Gastroesophageal sphincter (tissue), 4 donors: ENCODE measurements at regions not wholly inside any gene's neighbourhood (a gene's known extent, or its start where the extent isn't known, plus 50 kb on each side); places are given as distances from the start of the nearest gene placed in this dataset.

Experiments
- ATAC-seq: fragments of 150-250 bp; one replicate; pipeline ENCODE4 v1.9.1; 2016; ENCODE audit warnings: mild to moderate bottlenecking, moderate library complexity
- H3K27ac ChIP-seq, 4 donors: fragments of 200-600 bp; sonication (generic) in 3 of 4; 1 replicate in 3 of 4; 2 replicates in 1 of 4; pipeline ENCODE4 v1.5.1; 2016 to 2019
- H3K27me3 ChIP-seq: fragments of 200-600 bp; sonication (generic); one replicate; pipeline ENCODE4 v1.5.1; 2019
- H3K36me3 ChIP-seq, 2 donors: fragments of 200-600 bp; sonication (generic); one replicate each; pipeline ENCODE4 v1.5.1; 2019; ENCODE audit warnings: control low read depth in 1 of 2
- H3K4me1 ChIP-seq, 3 donors: fragments of 200-600 bp; sonication (generic); 1 replicate in 2 of 3; 2 replicates in 1 of 3; pipeline ENCODE4 v1.5.1; 2016 to 2019; ENCODE audit warnings: control low read depth in 2 of 3
- H3K4me3 ChIP-seq, 2 donors: fragments of 200-600 bp; sonication (generic); one replicate each; pipeline ENCODE4 v1.5.1; 2019; ENCODE audit warnings: mild to moderate bottlenecking in 1 of 2, moderate library complexity in 1 of 2
- H3K9me3 ChIP-seq, 3 donors: fragments of 200-600 bp; sonication (generic); one replicate each; pipeline ENCODE4 v1.5.1; 2017 to 2019; ENCODE audit warnings: control low read depth in 2 of 3
- EP300 ChIP-seq: sonication (generic); formaldehyde crosslinking; IDR thresholded peaks from one replicate; pipeline ENCODE4 v1.6.1; 2017; ENCODE audit warnings: antibody characterized with exemption, mild to moderate bottlenecking
- POLR2A ChIP-seq, 2 donors: fragments of 450-650 bp; IDR thresholded peaks; one replicate each; pipeline ENCODE4 v1.6.1; 2017; ENCODE audit warnings: antibody characterized with exemption in 2 of 2, mild to moderate bottlenecking in 2 of 2, moderate library complexity in 1 of 2
- POLR2AphosphoS5 ChIP-seq: sonication (generic); formaldehyde crosslinking; IDR thresholded peaks from one replicate; pipeline ENCODE4 v1.6.1; 2017; ENCODE audit warnings: antibody characterized with exemption
- WGBS, 2 donors: methylation state at CpG; one replicate each; pipeline ENCODE4 v1.1.5; 2018; ENCODE audit warnings: low coverage in 1 of 2; 5-methylcytosine and 5-hydroxymethylcytosine counted together
- TF ChIP-seq, protein P1 (sequence below), 4 experiments: fragments of 200-600 bp in 2 of 4; fragments of 450-650 bp in 2 of 4; sonication (generic) in 1 of 4; IDR thresholded peaks; one replicate each; pipeline ENCODE4 v1.5.1; 2017 to 2019; ENCODE audit warnings: antibody characterized with exemption in 4 of 4, mild to moderate bottlenecking in 2 of 4, moderate library complexity in 2 of 4

DNA sequence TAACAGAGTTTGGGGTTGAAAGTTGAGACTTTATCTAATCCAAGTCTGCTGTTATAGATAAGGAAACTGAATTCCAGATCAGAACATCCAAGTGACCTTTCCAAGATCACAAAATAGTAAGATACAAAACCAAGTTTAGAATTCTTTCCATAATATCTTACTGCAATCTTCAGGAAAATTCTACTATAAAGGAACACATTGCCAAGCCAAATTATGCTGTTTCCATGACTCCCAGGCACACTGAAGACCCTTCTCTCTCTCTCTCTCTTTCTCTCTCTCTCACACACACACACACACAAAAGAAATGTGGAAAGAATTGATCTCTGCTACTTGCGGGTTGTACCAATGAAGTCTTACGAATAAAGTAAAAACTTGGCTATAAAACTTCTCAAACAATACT is 398.4 kb downstream of the METTL4 start:
- no peaks in the 10 kb centered on the region for H3K9me3 ChIP-seq
- TF ChIP-seq EP300 (no peak), POLR2AphosphoS5 (no peak), POLR2A (IDR thresholded peaks at IDR 0.05) (no peak)
- TF ChIP-seq, protein P1, sequence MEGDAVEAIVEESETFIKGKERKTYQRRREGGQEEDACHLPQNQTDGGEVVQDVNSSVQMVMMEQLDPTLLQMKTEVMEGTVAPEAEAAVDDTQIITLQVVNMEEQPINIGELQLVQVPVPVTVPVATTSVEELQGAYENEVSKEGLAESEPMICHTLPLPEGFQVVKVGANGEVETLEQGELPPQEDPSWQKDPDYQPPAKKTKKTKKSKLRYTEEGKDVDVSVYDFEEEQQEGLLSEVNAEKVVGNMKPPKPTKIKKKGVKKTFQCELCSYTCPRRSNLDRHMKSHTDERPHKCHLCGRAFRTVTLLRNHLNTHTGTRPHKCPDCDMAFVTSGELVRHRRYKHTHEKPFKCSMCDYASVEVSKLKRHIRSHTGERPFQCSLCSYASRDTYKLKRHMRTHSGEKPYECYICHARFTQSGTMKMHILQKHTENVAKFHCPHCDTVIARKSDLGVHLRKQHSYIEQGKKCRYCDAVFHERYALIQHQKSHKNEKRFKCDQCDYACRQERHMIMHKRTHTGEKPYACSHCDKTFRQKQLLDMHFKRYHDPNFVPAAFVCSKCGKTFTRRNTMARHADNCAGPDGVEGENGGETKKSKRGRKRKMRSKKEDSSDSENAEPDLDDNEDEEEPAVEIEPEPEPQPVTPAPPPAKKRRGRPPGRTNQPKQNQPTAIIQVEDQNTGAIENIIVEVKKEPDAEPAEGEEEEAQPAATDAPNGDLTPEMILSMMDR (IDR thresholded peaks at IDR 0.05): no peak
- no peaks in the 10 kb centered on the region for H3K27me3 ChIP-seq
- WGBS, 2 donors: 58 to 81% methylated on average over 2 of the region's 2 CpGs
- no peaks in the 10 kb centered on the region for H3K36me3 ChIP-seq
- H3K27ac ChIP-seq: no peak overlapping the region
- ATAC-seq: no peak
- H3K4me3 ChIP-seq: no peak overlapping the region
- H3K4me1 ChIP-seq: no peaks in the 10 kb centered on the region

DNA sequence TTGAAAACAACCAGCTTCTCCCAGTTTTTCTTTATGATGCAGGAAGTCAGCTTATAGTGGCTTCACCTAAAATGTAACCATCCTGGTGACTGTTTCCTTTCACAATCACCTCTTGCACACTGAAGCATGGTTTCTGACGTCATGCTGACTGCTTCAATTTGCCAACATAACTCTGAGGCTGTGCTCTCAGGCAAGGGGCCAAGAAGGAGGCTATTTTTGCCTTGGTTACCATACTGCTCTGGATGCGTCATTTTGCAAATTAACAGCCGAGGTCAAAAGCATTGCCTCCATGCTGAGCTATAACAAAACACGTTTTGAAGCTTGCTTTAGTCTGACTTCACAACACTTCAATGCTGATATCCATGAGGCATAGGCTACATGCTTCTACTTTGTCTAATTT is 397.8 kb downstream of the METTL4 start:
- no peak for TF ChIP-seq POLR2A (IDR thresholded peaks at IDR 0.05)
- TF ChIP-seq, protein P1 (IDR thresholded peaks at IDR 0.05): no peak
- TF ChIP-seq POLR2AphosphoS5: no peak
- TF ChIP-seq EP300: no peak
- no peaks in the 10 kb centered on the region for H3K9me3 ChIP-seq
- H3K27ac ChIP-seq: no peak overlapping the region
- no peaks in the 10 kb centered on the region for H3K27me3 ChIP-seq
- WGBS, 2 donors: 15 to 18% methylated on average over 4 of the region's 4 CpGs
- no peak for ATAC-seq
- H3K4me3 ChIP-seq: no peak overlapping the region
- no peaks in the 10 kb centered on the region for H3K36me3 ChIP-seq
- H3K4me1 ChIP-seq: no peaks in the 10 kb centered on the region

DNA sequence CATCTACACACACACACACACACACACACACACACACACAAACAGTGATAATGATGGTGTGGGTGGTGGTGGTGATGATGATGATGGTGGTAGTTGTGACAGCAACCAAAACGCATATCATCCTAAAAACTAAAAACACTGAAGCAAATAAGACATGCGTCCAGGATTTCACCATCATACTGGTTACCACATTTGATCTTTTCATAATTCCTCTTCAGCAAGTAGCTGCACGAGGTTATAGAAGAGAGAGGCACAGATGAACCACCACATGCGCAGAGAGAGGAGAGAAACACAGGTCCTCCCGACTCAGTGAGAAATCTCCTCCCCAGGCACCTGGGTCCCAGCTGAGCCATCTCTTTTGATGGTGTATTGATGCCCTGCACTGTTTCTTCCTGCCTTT is 393.3 kb downstream of the METTL4 start:
- Histone ChIP-seq H3K27me3 (no peaks in the 10 kb centered on the region), H3K27ac (no peak overlapping the region), H3K4me3 (no peak overlapping the region), H3K9me3 (peaks cover 0 to 4% (median 0%) of the 10 kb centered on the region in 3 donors), H3K4me1 (no peaks in the 10 kb centered on the region), H3K36me3 (no peaks in the 10 kb centered on the region)
- no peak for ATAC-seq
- WGBS, 2 donors: 69 to 71% methylated on average over 3 to 5 of the region's 5 CpGs
- TF ChIP-seq EP300 (no peak), POLR2AphosphoS5 (no peak), POLR2A (IDR thresholded peaks at IDR 0.05) (no peak)
- TF ChIP-seq, protein P1 (IDR thresholded peaks at IDR 0.05): no peak

DNA sequence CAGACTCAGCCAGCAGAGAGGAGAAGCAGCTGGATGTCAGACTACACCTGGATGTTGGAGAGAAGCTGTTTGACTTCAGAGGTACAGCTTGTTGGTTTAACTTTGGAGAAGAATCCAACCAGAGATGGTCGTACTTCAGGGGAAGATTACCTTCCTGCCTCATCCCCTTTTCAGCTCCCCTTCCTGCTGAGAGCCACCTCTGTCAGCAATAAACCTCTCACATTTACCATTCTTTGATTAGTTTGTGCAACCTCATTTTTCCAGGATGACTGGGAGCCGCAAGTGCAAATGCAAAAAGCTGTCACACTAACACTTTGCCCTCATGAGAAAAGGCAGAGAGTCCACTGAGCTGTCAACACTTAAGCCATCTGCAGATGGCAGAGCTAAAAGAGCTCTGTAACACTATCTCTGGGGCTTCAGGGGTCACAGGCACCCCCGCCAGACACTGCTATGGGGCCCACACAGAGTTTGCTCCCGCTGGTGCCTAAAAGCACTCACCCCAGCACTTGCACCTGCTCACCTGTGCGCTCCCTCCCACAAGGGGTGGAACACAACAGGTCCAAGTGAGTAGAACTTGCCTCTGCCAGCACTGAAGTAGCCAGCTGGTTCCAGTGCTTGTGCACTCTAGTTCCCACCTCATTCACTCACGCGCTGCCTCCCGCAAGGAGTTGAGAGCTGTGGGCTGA is 391.7 kb downstream of the METTL4 start:
- ATAC-seq: no peak
- Histone ChIP-seq H3K4me3 (no peak overlapping the region), H3K36me3 (no peaks in the 10 kb centered on the region), H3K27ac (no peak overlapping the region), H3K27me3 (peaks cover 3% of the 10 kb centered on the region), H3K9me3 (peaks cover 0 to 4% (median 0%) of the 10 kb centered on the region in 3 donors), H3K4me1 (no peaks in the 10 kb centered on the region)
- TF ChIP-seq, protein P1 (IDR thresholded peaks at IDR 0.05): no peak
- TF ChIP-seq POLR2A (IDR thresholded peaks at IDR 0.05) (no peak), EP300 (no peak), POLR2AphosphoS5 (no peak)
- 89% methylated on average over 1 of the region's 8 CpGs; no CpG with 5 or more reads in 1 of the 2 donors for WGBS, 2 donors

DNA sequence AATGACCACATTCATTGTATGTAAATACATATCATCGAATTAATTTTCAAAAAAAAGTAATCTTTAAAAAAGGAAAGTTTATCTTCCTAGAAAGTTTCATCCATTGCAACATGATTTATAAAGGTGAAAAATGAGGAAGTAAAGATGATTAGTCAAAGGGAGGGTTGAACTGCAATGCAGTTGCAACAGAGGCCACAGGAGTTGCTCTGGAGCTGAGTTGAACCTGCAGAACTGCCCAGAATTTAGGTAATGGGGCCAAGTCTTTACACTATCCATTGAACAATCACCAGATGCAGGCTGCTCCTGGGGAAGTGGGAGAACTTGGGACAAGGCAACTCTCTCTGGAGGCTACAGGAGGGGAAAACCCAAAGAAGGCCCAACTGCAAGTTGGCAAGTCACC is 390.7 kb downstream of the METTL4 start:
- 50 to 75% methylated on average over 1 of the region's 1 CpG for WGBS, 2 donors
- TF ChIP-seq POLR2AphosphoS5: no peak
- TF ChIP-seq POLR2A (IDR thresholded peaks at IDR 0.05): no peak
- TF ChIP-seq, protein P1 (IDR thresholded peaks at IDR 0.05): no peak
- no peak for TF ChIP-seq EP300
- ATAC-seq: no peak
- Histone ChIP-seq H3K9me3 (peaks cover 0 to 4% (median 0%) of the 10 kb centered on the region in 3 donors), H3K27me3 (peaks cover 3% of the 10 kb centered on the region), H3K4me1 (no peaks in the 10 kb centered on the region), H3K27ac (no peak overlapping the region), H3K36me3 (no peaks in the 10 kb centered on the region), H3K4me3 (no peak overlapping the region)
